Right lung (tissue), 2 donors: ENCODE measurements at regions not wholly inside any gene's neighbourhood (a gene's known extent, or its start where the extent isn't known, plus 50 kb on each side); places are given as distances from the start of the nearest gene placed in this dataset.
"Not testable (repeated sequence)": the region's sequence is repeated elsewhere in the genome, so short reads cannot be mapped to it uniquely, and the experiment has no call there.

Source experiments
- DNase-seq, 2 donors: peaks; one replicate each; pipeline ENCODE4 v3.0.0-alpha.2; 2013

DNA sequence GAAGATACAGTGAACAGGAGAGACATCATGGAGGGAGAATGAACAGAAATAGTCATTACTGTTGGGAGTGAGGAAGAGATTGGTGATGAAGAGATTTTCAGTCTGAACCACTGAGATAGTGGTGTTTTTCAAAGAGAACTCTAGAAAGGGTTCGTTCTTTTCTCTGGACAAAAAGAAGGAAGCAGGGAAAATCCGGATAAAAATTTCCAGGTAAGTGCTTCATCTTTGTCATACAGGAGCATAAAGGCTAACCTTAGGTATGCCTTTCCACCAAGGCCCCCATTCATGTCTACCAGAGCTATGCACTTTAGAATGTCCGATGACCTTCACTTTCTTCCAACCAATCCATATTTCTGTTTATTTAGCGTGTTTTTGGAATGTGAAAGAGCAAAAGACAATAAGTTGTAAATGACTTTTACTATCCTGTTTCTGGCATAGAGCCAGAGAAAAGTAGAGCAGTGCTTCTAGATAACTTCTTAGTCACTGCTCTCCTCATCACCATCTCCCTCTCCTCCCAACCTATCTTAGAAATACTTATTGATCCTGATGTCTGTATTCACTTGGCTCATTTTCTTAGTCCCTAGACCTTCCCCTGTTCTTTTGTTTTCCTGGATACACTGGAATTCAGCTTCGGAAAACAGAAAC lies 116.5 kb downstream of the TTC6 start:
- DNase-seq, result no peak

DNA sequence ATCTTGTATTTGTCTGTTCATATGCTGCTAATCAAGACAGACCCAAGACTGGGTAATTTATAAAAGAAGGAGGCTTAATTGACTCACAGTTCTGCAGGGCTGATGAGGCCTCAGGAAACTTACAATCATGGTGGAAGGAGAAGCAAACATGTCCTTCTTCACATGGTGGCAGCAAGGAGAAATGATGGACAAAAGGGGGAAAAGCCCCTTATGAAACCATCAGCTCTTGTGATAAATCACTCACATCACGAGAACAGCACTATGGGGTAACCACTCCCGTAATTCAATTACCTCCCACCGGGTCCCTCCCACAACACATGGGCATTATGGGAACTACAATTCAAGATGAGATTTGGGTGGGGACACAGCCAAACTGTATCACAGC lies 117.0 kb downstream of the TTC6 start:
- DNase-seq, result not testable (repeated sequence)

DNA sequence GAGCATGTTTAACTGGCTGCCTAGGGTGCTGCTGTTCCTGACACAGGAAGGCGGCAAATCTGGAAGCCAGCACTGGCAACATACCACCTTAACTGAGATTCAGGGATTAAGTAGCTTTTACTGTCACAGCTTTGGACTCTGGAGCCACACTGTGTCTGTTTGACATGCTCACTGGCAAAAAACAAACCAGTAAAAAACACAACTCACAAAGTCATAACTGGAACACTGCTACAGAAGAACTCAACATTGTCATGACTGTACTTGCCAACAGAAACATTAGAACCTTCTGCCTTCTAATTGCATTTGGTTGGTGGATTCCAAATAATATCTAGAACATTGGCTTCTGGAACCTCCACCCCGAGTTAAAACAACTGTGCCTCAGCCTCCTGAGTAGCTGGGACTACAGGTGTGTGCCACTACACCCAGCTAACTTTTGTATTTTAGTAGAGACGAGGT lies 117.6 kb downstream of the TTC6 start:
- DNase-seq, result no peak

DNA sequence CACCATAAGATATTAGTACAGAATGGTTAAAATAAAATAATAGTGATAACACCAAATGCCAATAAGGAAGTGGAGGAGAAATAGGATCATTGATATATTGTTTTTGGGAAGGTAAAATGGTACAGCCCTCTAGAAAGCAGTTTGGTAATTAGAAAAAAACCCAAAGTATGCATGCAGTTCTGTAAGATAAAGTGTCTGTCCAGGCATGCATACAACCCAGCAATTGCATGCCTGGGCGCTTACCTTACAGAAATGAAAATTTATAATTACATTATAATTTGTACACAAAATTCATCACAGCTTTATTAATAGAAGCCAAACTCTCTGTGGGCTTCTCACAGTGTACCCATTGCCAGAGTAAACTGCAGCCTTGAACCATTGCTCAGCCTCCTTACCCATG lies 124.7 kb downstream of the TTC6 start:
- DNase-seq, result no peak

DNA sequence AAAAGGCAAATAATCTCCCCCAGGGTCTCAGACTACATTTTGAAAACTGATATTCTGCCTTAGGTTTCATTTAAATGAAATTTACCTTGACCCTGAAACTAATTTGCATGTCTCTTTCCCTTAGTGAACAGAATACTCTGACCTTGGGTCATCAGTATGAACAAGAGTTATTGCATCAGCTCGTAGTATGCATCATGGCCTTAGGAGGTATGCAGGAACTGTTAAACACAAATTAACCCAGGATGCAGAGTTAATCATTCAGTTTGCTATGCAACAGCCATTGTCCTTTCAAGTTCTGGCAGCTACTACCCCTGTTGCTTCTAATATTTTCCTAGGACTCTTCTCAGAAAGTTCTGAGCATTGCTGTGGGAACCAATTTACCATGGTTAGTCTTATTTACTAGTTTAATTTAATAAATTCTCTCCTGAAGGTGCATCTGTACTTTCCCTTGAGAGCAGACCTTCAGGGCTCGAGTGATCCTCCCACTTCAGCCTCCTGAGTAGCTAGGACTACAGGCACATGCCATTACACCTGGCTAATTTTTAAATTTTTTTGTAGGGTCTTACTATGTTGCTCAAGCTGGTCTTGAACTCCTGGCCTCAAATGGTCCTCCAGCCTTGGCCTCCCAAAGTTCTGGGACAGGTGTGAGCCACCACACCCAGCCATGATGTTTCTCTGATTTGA lies 126.7 kb downstream of the TTC6 start:
- no peak for DNase-seq

DNA sequence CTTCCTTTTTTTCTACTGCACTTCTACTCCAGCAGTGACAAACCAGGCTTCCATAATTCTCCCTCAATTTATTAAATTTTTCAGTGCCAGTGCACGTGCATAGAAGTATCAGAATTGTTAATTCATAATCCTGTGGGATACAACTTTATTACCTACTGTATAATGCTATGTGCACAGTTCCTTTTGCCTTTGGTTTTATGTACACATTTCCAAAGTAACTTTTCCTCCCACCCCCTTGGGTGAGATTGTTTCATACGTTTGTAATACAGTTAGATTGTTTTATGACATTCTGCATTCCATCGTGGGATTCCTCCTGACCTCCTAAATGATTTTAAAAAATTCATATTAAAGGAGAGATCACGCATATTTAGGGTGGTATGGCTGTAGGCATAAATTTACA lies 128.1 kb downstream of the TTC6 start:
- DNase-seq, result no peak

DNA sequence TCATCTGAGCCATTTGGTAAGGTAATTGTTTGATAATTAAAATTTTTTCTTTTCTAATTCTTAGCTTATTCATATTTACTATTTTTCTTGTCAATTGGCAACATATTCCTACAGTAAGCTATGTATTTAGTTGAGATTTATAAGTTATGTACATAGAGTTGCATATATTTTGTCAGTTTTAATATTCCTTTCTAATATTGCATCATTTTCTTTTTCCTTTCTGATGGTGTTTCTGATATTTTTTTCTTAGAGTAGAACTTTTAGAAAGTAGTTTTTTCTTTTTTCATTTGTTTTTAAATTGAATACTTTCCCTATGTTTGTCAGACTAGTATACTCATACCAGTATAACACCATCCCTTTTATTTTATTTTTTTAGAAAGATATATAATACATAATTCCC lies 131.3 kb downstream of the TTC6 start:
- no peak for DNase-seq

DNA sequence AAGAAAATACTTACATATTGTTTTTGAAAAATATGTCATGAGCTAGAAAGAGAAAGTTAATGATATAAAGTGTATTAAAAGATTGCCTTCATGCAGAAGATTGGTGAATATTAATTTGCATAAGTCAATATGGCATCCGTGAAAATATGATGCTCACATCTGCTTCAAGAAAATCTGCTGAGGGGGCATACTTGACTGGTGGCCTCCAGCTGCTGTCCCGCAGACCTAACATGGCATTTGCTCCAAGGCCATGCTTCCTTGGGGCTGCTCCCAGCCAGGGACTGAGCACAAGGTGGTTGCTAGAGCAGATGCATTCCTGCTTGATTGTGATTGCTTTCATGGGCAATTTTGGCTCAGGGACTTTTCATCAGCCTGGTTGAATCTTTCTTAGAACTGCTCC lies 133.8 kb downstream of the TTC6 start:
- DNase-seq, result no peak

DNA sequence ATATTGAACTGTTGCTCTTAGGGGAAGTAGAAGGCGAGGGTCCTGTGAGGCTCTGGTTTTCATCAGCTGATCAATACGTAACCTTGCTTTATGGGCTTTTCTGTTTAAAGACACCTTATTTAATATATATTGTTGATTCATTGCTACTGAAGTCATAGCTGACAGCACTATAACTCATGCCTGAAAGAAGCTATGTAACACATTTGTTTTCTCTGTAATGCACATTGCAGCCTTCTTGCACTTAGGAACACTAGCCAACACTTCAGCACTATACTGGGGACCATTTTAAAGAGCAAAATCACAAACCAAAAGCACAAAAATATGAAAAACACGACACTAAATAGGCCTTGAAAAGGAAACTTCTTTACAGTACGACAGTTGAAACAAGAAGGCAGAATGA lies 135.7 kb downstream of the TTC6 start:
- no peak for DNase-seq

DNA sequence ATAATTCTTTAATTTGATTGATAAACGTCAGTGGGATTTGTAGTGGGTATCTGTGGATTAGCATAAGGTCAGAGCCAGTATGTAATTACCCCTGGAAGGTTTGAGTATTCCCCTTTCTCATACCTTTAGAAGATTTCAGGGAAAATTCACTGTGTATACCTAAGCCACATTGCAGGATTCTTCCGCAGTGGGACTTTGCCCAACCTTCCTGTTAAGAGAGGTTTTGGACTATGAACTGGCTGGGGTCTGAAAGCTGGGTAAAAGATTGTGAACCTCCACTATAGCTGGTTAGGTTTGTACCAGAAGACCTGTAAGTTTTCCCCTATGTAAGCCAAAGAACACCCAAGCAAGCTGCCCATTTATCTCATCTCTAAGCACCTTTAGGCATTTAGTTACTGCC lies 150.2 kb downstream of the TTC6 start:
- no peak for DNase-seq

DNA sequence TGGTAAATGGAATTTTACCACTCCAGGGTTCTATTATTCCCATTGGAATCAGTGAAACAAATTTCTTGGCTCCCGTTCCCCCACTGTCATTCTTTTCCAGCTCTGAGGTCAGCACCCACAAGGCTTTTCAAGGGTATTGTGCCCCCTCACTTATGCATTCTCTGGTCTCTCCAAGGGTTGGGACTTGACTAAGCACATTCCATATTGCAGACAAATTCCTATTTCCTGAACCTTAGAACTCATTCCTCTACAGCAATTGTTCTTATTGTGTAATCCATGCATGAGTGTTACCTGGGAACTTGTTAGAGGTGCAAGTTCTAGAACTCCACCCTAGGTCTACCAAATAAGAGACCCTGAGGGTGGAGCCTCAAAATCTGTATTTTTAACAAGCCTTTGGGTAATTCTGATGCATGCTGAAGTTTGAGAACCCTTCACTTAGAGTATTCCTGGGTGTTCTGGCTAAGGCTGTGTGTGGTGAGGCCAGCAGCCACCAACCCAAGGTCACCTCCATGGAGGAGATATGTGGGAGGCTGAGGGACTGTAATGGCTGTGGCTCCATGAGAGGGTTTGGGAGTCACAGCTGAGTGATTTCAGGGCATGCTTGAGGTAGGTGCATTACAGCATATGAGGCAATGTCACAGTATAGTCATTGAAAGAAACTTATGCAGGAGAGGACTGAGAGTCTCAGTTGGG lies 150.9 kb downstream of the TTC6 start:
- DNase-seq, result no peak

DNA sequence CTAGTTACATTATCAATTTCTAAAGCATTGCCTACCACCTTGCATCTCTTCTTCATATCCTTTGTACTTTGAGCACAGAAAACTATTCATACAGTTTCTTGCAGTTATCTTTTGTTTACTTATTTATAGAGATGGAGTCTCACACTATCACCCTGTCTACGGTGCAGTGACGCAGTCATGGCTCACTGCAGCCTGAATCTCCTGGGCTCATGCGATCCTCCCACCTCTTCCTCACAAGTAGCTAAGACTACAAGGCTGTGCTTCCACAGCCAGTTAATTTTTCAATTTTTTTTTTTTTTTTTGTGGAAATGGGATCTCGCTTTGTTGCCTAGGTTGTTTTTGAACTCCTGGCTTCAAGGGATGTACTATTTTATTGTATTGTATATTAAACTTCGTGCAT lies 158.0 kb downstream of the TTC6 start:
- no peak for DNase-seq

DNA sequence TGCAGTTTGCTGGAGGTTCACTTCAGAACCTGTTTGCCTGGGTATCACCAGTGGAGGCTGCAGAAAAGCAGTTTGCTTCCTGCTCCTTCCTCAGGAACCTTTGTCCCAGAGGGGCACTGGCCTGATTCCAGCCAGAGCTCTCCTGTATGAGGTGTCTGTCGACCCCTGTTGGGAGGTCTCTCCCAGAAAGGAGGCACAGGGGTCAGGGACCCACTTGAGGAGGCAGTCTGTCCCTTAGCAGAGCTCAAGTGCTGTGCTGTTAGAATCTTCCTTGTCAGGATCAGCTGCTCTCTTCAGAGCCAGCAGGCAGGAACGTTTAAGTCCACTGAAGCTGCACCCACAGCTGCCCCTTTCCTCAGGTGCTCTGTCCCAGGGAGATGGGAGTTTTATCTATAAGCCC lies 164.8 kb downstream of the TTC6 start:
- DNase-seq, result not testable (repeated sequence)

DNA sequence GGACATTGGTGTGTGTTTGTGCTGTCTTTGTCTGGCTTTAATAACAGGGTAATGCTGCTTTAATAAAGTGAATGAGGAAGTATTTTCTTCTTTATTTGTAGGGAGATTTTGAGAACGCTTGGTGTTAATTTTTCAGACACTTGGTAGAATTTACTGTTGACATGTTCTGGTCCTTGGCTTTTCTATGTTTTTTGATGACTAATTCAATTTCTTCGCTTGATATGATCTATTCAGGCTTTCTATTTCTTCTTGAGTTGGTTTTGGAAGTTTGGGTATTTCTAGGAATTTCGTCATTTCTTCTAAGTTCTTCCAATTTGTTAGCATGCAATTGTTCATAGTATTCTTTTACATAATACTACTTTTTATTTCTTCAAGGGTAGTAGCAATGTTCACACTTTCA lies 167.8 kb downstream of the TTC6 start:
- DNase-seq, result no peak

DNA sequence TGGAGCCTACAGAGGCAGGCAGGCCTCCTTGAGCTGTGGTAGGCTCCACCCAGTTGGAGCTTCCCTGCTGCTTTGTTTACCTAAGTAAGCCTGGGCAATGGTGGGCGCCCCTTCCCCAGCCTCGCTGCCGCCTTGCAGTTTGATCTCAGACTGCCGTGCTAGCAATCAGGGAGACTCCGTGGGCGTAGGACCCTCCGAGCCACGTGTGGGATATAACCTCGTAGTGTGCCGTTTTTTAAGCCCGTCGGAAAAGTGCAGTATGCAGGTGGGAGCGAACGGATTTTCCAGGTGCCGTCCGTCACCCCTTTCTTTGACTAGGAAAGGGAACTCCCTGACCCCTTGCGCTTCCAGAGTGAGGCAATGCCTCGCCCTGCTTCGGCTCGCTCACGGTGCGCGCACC lies 176.9 kb downstream of the TTC6 start:
- DNase-seq, result not testable (repeated sequence)

DNA sequence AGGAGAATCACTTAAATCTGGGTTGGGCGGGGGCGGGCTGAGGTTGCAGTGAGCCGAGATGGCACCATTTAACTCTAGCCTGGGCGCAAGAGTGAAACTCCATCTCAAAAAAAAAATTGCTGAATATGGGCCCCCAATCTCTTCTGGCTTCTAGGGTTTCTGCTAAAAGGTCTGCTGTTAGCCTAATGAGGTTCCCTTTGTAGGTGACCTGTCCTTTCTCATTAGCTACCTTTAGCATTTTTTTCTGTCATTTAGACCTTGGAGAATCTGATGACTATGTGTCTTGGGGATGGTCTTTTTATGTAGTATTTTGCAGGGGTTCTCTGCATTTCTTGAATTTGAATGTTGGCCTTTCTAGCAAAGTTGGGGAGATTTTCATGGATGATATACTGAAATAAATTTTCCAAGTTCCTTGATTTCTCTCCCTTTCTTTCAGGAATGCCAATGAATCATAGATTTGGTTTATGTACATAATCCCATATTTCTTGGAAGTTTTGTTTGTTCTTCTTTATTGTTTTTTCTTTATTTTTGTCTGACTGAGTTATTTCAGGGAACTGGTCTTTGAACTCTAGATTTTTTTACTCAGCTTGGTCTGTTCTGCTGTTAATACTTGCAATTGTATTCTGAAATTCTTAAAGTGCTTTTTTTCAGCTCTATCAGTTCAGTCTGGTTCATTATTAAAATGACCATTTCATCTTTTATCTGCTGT lies 181.5 kb downstream of the TTC6 start:
- DNase-seq, result no peak

DNA sequence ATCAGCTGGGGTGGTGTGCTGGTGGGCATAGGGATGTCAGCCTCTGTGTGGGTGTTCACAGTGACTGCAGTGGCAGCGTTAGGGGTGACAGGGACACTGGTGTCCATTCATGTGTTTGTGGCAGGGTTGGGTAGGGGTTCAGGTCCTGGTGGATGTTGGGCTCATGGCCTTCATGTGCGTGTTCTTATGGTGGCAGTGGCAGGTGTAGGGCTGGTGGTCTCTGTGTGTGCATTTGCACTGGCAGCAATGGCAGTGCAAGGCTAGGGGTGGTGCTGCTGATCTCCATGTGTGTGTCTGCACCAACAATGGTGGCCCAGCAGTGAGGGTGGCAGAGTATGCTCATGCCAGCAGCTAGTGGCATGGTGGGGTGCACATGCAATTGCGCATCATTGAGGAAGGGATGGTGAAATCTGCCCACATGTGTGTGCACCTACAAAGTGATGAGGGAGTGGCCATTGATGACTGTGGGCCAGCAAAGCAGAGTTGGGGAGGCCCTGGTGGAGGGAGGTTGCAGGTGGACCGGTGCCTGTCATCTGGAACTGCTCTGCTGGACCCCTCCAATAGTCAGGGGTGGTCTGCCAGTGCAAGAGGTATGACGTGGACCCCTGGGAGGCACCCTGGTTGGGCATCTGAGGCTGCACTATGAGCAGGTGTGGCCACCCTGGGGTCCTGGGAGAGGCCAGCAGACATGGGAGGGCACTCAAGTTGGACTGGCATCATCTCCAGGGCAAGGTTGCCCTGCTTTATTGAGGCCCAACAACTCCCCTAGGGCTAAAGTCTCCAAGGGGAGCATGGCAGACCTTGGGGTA lies 182.9 kb downstream of the TTC6 start:
- no peak for DNase-seq

DNA sequence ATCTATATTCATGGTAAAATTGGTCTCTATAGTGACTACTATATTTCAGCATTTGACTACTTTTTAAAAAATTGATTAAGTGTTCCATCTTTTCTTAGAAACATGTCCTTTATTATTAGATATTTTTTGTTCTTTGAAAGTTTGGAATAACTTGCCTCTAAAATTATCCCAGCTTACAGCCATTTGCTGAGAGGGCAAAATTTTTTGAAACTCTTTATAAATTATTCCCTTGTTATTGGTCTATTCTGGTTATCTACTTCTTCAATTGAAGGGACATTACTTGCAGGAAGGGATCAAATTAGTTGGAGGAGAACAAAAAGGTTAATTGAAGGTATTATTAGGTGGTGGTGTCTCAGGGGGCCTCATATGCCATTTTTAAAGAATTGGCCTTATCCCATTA lies 184.1 kb downstream of the TTC6 start:
- no peak for DNase-seq

DNA sequence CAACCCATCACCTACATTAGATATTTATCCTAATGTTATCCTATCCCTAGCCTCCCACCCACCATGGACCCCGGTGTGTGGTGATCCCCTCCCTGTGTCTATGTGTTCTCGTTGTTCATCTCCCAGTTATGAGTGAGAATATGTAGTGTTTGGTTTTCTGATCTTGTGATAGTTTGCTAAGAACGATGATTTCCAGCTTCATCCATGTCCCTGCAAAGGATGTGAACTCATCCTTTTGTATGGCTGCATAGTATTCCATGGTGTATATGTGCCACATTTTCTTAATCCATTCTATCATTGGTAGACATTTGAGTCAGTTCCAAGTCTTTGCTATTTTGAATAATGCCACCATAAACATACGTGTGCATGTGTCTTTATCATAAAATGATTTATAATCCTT lies 185.3 kb downstream of the TTC6 start:
- not testable (repeated sequence) for DNase-seq

DNA sequence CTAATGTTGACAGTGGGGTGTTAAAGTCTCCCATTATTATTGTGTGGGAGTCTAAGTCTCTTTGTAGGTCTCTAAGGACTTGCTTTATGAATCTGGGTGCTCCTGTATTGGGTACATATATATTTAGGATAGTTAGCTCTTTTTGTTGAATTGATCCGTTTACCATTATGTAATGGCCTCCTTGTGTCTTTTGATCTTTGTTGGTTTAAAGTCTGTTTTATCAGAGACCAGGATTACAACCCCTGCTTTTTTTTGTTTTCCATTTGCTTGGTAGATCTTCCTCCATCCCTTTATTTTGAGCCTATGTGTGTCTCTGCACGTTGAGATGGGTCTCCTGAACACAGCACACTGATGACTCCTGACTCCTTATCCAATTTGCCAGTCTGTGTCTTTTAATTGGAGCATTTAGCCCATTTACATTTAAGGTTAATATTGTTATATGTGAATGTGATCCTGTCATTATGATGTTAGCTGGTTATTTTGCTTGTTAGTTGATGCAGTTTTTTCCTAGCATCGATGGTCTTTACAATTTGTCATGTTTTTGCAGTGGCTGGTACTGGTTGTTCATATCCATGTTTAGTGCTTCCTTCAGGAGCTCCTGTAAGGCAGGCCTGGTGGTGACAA lies 188.9 kb downstream of the TTC6 start:
- not testable (repeated sequence) for DNase-seq

DNA sequence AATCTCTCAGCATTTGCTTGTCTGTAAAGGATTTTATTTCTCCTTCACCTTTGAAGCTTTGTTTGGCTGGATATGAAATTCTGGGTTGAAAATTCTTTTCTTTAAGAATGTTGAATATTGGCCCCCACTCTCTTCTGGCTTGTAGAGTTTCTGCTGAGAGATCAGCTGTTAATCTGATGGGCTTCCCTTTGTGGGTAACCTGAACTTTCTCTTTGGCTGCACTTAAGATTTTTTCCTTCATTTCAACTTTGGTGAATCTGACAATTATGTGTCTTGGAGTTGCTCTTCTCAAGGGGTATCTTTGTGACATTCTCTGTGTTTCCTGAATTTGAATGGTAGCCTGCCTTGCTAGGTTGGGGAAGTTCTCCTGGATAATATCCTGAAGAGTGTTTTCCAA lies 189.4 kb downstream of the TTC6 start:
- not testable (repeated sequence) for DNase-seq
